ENCODE measurements at regions not wholly inside any gene's neighbourhood (a gene's known extent, or its start where the extent isn't known, plus 50 kb on each side); places are given as distances from the start of the nearest gene placed in this dataset.

- peak; percentile 34; the same call in 1 of the 2 replicates for TF ChIP-seq ESRRB (CRISPR knock-in tag; IDR thresholded peaks at IDR 0.05; ENCODE audit: borderline replicate concordance)
- no peak for TF ChIP-seq HNRNPH1 (optimal IDR thresholded peaks at IDR 0.05; ENCODE audit: low read depth, low read length)
- no peak for TF ChIP-seq ZNF239 (CRISPR knock-in tag; IDR thresholded peaks at IDR 0.05)
- no peak for TF ChIP-seq ZNF655 (CRISPR knock-in tag; IDR thresholded peaks at IDR 0.05)
- no peak for TF ChIP-seq SMAD1 (IDR thresholded peaks at IDR 0.05; ENCODE audit: low read depth, low read length, partially characterized antibody)
- TF ChIP-seq TBL1XR1 (IDR thresholded peaks at IDR 0.05; ENCODE audit: low read length in 2 of 2), result no peak
- TF ChIP-seq, protein P1, sequence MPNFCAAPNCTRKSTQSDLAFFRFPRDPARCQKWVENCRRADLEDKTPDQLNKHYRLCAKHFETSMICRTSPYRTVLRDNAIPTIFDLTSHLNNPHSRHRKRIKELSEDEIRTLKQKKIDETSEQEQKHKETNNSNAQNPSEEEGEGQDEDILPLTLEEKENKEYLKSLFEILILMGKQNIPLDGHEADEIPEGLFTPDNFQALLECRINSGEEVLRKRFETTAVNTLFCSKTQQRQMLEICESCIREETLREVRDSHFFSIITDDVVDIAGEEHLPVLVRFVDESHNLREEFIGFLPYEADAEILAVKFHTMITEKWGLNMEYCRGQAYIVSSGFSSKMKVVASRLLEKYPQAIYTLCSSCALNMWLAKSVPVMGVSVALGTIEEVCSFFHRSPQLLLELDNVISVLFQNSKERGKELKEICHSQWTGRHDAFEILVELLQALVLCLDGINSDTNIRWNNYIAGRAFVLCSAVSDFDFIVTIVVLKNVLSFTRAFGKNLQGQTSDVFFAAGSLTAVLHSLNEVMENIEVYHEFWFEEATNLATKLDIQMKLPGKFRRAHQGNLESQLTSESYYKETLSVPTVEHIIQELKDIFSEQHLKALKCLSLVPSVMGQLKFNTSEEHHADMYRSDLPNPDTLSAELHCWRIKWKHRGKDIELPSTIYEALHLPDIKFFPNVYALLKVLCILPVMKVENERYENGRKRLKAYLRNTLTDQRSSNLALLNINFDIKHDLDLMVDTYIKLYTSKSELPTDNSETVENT (CRISPR knock-in tag; IDR thresholded peaks at IDR 0.05), result peak; percentile 79
- peak; percentile 65 for TF ChIP-seq CCNT2 (IDR thresholded peaks at IDR 0.05; ENCODE audit: borderline replicate concordance, extremely low read depth, insufficient read length, low read depth, low read length)
- no peak for TF ChIP-seq EP400 (IDR thresholded peaks at IDR 0.05)
- TF ChIP-seq CAMTA2 (CRISPR knock-in tag; conservative IDR thresholded peaks at IDR 0.05), result no peak
- TF ChIP-seq NEUROD1 (IDR thresholded peaks at IDR 0.05; ENCODE audit: borderline replicate concordance, low read depth, low read length, partially characterized antibody), result peak; percentile 36
- no peak for TF ChIP-seq E2F3 (CRISPR knock-in tag; IDR thresholded peaks at IDR 0.05)
- no peak for TF ChIP-seq DMBX1 (CRISPR knock-in tag; IDR thresholded peaks at IDR 0.05; ENCODE audit: borderline replicate concordance)
- peak; percentile 63; the same call in 1 of the 2 replicates for TF ChIP-seq ZBTB2 (IDR thresholded peaks at IDR 0.05)
- TF ChIP-seq SRF (CRISPR knock-in tag; IDR thresholded peaks at IDR 0.05), result no peak
- no peak for TF ChIP-seq THRA (IDR thresholded peaks at IDR 0.05)
- no peak for TF ChIP-seq XRCC4 (IDR thresholded peaks at IDR 0.05; ENCODE audit: extremely low read depth, insufficient read depth, insufficient read length)
- TF ChIP-seq ASH1L (IDR thresholded peaks at IDR 0.05; ENCODE audit: borderline replicate concordance, low read depth, partially characterized antibody), result peak; percentile 36
- TF ChIP-seq RBM22 (IDR thresholded peaks at IDR 0.05; ENCODE audit: low read depth, low read length, poor library complexity, severe bottlenecking), result no peak
- no peak for TF ChIP-seq SRSF7 (optimal IDR thresholded peaks at IDR 0.05; ENCODE audit: low read depth, low read length)
- TF ChIP-seq FOS (IDR thresholded peaks at IDR 0.05; ENCODE audit: extremely low read depth, insufficient read length), result no peak
Measured at GRCh38 chr10:46106410-46107255, 60.6 kb upstream of the MSMB start (continued).

Data from K562 (cell line).